ENCODE measurements at regions not wholly inside any gene's neighbourhood (a gene's known extent, or its start where the extent isn't known, plus 50 kb on each side); places are given as distances from the start of the nearest gene placed in this dataset.

DNA sequence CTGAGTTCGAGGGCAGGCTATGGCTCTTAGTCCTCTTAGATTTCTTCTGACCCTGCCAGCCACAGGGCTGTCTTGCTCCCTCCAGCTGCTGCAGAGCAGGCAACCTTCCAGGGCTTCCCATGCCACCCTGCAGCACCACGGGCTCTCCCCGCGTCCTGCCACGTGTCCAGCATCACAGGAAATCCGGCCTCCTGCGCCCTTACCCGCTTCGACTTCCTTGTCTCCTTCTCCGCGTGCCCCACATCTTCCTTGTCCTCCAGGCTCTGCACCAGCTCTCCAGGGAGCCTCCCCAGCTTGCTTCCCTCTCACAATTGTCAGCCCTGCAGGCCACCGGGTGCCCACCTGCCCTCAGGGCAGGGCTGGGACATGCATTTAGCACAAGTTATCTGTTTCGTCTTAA is 253.5 kb downstream of the DCDC2C start:
- H3K79me2 ChIP-seq (ENCODE audit: insufficient read depth, low read length) = no peaks in the 10 kb centered on the region
- no peak overlapping the region for H3K4me3 ChIP-seq (ENCODE audit: low read length, poor library complexity, severe bottlenecking)
- H3K4me2 ChIP-seq (ENCODE audit: low read depth, low read length, poor library complexity, severe bottlenecking) = no peak overlapping the region
- no peaks in the 10 kb centered on the region for H3K9me3 ChIP-seq (ENCODE audit: insufficient read depth, low read depth, low read length)
- H3K27me3 ChIP-seq (ENCODE audit: insufficient read depth, low read length, poor library complexity, severe bottlenecking) = no peaks in the 10 kb centered on the region
- H2AFZ ChIP-seq (ENCODE audit: low read length) = no peak overlapping the region
- no peaks in the 10 kb centered on the region for H3F3A ChIP-seq (ENCODE audit: low read depth)
- TF ChIP-seq EZH2phosphoT487 (IDR thresholded peaks at IDR 0.05; ENCODE audit: borderline replicate concordance) (no peak), CTCF (conservative IDR thresholded peaks at IDR 0.05; ENCODE audit: low read length) (no peak)
- no peaks in the 10 kb centered on the region for H3K4me1 ChIP-seq (ENCODE audit: insufficient read depth, low read length, poor library complexity, severe bottlenecking)
- no peaks in the 10 kb centered on the region for H3K36me3 ChIP-seq (ENCODE audit: insufficient read depth, low read length)
- no peaks in the 10 kb centered on the region for H4K20me1 ChIP-seq (ENCODE audit: insufficient read depth, low read length, poor library complexity, severe bottlenecking)
- H3K9ac ChIP-seq (ENCODE audit: low read depth, low read length, poor library complexity, severe bottlenecking) = no peak overlapping the region
- no peaks in the 10 kb centered on the region for H3K9me2 ChIP-seq (replicated peaks; ENCODE audit: low read depth, low read length)

GRCh38 chr2:3958465-3958864 is 255.1 kb downstream of the DCDC2C start:
- no peaks in the 10 kb centered on the region for H3F3A ChIP-seq (ENCODE audit: low read depth)
- H4K20me1 ChIP-seq (ENCODE audit: insufficient read depth, low read length, poor library complexity, severe bottlenecking) = no peaks in the 10 kb centered on the region
- H2AFZ ChIP-seq (ENCODE audit: low read length) = no peak overlapping the region
- no peak overlapping the region for H3K4me3 ChIP-seq (ENCODE audit: low read length, poor library complexity, severe bottlenecking)
- no peaks in the 10 kb centered on the region for H3K9me3 ChIP-seq (ENCODE audit: insufficient read depth, low read depth, low read length)
- no peaks in the 10 kb centered on the region for H3K27me3 ChIP-seq (ENCODE audit: insufficient read depth, low read length, poor library complexity, severe bottlenecking)
- H3K79me2 ChIP-seq (ENCODE audit: insufficient read depth, low read length) = no peaks in the 10 kb centered on the region
- no peak overlapping the region for H3K4me2 ChIP-seq (ENCODE audit: low read depth, low read length, poor library complexity, severe bottlenecking)
- TF ChIP-seq EZH2phosphoT487 (IDR thresholded peaks at IDR 0.05; ENCODE audit: borderline replicate concordance) (no peak), CTCF (conservative IDR thresholded peaks at IDR 0.05; ENCODE audit: low read length) (no peak)
- no peaks in the 10 kb centered on the region for H3K9me2 ChIP-seq (replicated peaks; ENCODE audit: low read depth, low read length)
- no peaks in the 10 kb centered on the region for H3K36me3 ChIP-seq (ENCODE audit: insufficient read depth, low read length)
- H3K4me1 ChIP-seq (ENCODE audit: insufficient read depth, low read length, poor library complexity, severe bottlenecking) = no peaks in the 10 kb centered on the region
- H3K9ac ChIP-seq (ENCODE audit: low read depth, low read length, poor library complexity, severe bottlenecking) = no peak overlapping the region

GRCh38 chr2:3958969-3959368 is 255.6 kb downstream of the DCDC2C start:
- H2AFZ ChIP-seq (ENCODE audit: low read length) = no peak overlapping the region
- H3K9ac ChIP-seq (ENCODE audit: low read depth, low read length, poor library complexity, severe bottlenecking) = no peak overlapping the region
- H4K20me1 ChIP-seq (ENCODE audit: insufficient read depth, low read length, poor library complexity, severe bottlenecking) = no peaks in the 10 kb centered on the region
- no peaks in the 10 kb centered on the region for H3K9me3 ChIP-seq (ENCODE audit: insufficient read depth, low read depth, low read length)
- H3K9me2 ChIP-seq (replicated peaks; ENCODE audit: low read depth, low read length) = no peaks in the 10 kb centered on the region
- no peaks in the 10 kb centered on the region for H3K36me3 ChIP-seq (ENCODE audit: insufficient read depth, low read length)
- H3K4me1 ChIP-seq (ENCODE audit: insufficient read depth, low read length, poor library complexity, severe bottlenecking) = no peaks in the 10 kb centered on the region
- no peak overlapping the region for H3K4me2 ChIP-seq (ENCODE audit: low read depth, low read length, poor library complexity, severe bottlenecking)
- H3K79me2 ChIP-seq (ENCODE audit: insufficient read depth, low read length) = no peaks in the 10 kb centered on the region
- TF ChIP-seq CTCF (conservative IDR thresholded peaks at IDR 0.05; ENCODE audit: low read length) (no peak), EZH2phosphoT487 (IDR thresholded peaks at IDR 0.05; ENCODE audit: borderline replicate concordance) (no peak)
- no peaks in the 10 kb centered on the region for H3F3A ChIP-seq (ENCODE audit: low read depth)
- H3K27me3 ChIP-seq (ENCODE audit: insufficient read depth, low read length, poor library complexity, severe bottlenecking) = no peaks in the 10 kb centered on the region
- H3K4me3 ChIP-seq (ENCODE audit: low read length, poor library complexity, severe bottlenecking) = no peak overlapping the region
